GM12878 (cell line): ENCODE measurements at regions not wholly inside any gene's neighbourhood (a gene's known extent, or its start where the extent isn't known, plus 50 kb on each side); places are given as distances from the start of the nearest gene placed in this dataset.
"Not testable (repeated sequence)": the region's sequence is repeated elsewhere in the genome, so short reads cannot be mapped to it uniquely, and the experiment has no call there.

Source experiments
- ATAC-seq: fragments of 200-7000 bp; cut with Tn5 transposase; 3 replicates; pipeline ENCODE4 v1.9.1; 2020; ENCODE audit warnings: mild to moderate bottlenecking, moderate library complexity
- BruUV-seq: library from RNA; stranded (reverse); fragments of 400-500 nt; replicated peaks from 2 replicates; lab custom pipeline; 2021; lab: Mats Ljungman, UMichigan
- CTCF ChIA-PET: fragments of 300-600 bp; sonication (Branson Sonifier 250); formaldehyde crosslinking; extraction: SDS; loops from one replicate; lab custom pipeline; 2021; ENCODE audit warnings: inconsistent platforms; lab: Yijun Ruan, JAX
- POLR2A ChIA-PET: fragments of 350-600 bp; formaldehyde crosslinking; extraction: SDS; loops from one replicate; lab custom pipeline; 2021; ENCODE audit warnings: inconsistent platforms; lab: Charles Lee
- RAD21 ChIA-PET: fragments of 300-600 bp; sonication (Branson Sonifier 250); formaldehyde crosslinking; loops from one replicate; lab custom pipeline; 2023; ENCODE audit warnings: antibody characterized with exemption; ENCODE audit not compliant: unreplicated experiment; lab: Charles Lee
- SMC1A ChIA-PET: fragments of 300-600 bp; sonication (Branson Sonifier 250); formaldehyde crosslinking; loops from one replicate; lab custom pipeline; 2023; ENCODE audit not compliant: unreplicated experiment, uncharacterized antibody; lab: Charles Lee
- DNase-seq: peaks from one replicate; pipeline ENCODE4 v3.0.0-alpha.2; 2011; ENCODE audit warnings: low read depth, low spot score
- FAIRE-seq: peaks from 3 replicates; lab custom pipeline; 2011; peaks lifted over from hg19 to GRCh38; lab: Jason Lieb, UNC
- H2AFZ ChIP-seq: 2 replicates; pipeline ENCODE4 v1.6.0; 2011; ENCODE audit warnings: low read depth, low read length, control low read depth; ENCODE audit not compliant: control insufficient read depth
- H3K27ac ChIP-seq: 2 replicates; pipeline ENCODE4 v1.5.1; 2011; ENCODE audit warnings: control low read depth; ENCODE audit not compliant: control insufficient read depth, insufficient read depth
- H3K27me3 ChIP-seq, 2 experiments: replicated peaks in 1 of 2; 2 replicates each; pipeline versions ENCODE4 v1.6.0 to v1.6.1; 2011; ENCODE audit warnings: low read length in 1 of 2; ENCODE audit not compliant: control insufficient read depth in 2 of 2, insufficient read depth in 2 of 2
- H3K36me3 ChIP-seq, 2 experiments: 2 replicates each; pipeline ENCODE4 v1.5.1; 2011; ENCODE audit warnings: low read length in 1 of 2; ENCODE audit not compliant: control insufficient read depth in 2 of 2, insufficient read depth in 2 of 2
- H3K4me1 ChIP-seq: 2 replicates; pipeline ENCODE4 v1.6.1; 2011; ENCODE audit warnings: mild to moderate bottlenecking, low read length, moderate library complexity, mixed read lengths; ENCODE audit not compliant: control insufficient read depth, insufficient read depth
- H3K4me2 ChIP-seq: 2 replicates; pipeline ENCODE4 v1.6.0; 2011; ENCODE audit warnings: control low read depth; ENCODE audit not compliant: control insufficient read depth, insufficient read depth
- H3K4me3 ChIP-seq: fragments of 200-600 bp; sonication (generic); 2 replicates; pipeline ENCODE4 v1.5.1; 2016
- H3K79me2 ChIP-seq: 2 replicates; pipeline ENCODE4 v1.6.0; 2011; ENCODE audit warnings: low read length; ENCODE audit not compliant: control insufficient read depth, insufficient read depth
- H3K9ac ChIP-seq: 2 replicates; pipeline ENCODE4 v1.8.0; 2011; ENCODE audit warnings: low read length, control low read depth, mixed read lengths; ENCODE audit not compliant: control insufficient read depth, insufficient read depth
- H3K9me3 ChIP-seq: replicated peaks from 3 replicates; pipeline ENCODE4 v1.5.1; 2011; ENCODE audit warnings: mild to moderate bottlenecking, low read length; ENCODE audit not compliant: control insufficient read depth, insufficient read depth
- H4K20me1 ChIP-seq: 2 replicates; pipeline ENCODE4 v1.6.0; 2011; ENCODE audit not compliant: control insufficient read depth, insufficient read depth
- HCFC1 ChIP-seq: fragments of 150-350 bp; IDR thresholded peaks from 2 replicates; pipeline ENCODE4 v1.6.1; 2014; ENCODE audit warnings: low read length
- RB1 ChIP-seq: fragments of 450-650 bp; formaldehyde crosslinking; IDR thresholded peaks from 2 replicates; pipeline ENCODE4 v1.6.1; 2017; ENCODE audit warnings: mild to moderate bottlenecking, borderline replicate concordance
- TAF1 ChIP-seq: IDR thresholded peaks from 2 replicates; pipeline ENCODE4 v1.6.1; 2011; ENCODE audit warnings: mild to moderate bottlenecking, low read depth, low read length, borderline replicate concordance
- WGBS: methylation state at CpG from one replicate; pipeline ENCODE4 v1.1.6; 2016; ENCODE audit warnings: low lambda C conversion rate; ENCODE audit not compliant: insufficient replicate concordance, insufficient coverage; ENCODE audit errors: missing lambda C conversion rate; 5-methylcytosine and 5-hydroxymethylcytosine counted together
- in situ Hi-C: fragments of 300-500 bp; cut with MboI; formaldehyde crosslinking; loops from 9 replicates; pipeline ENCODE4 v1.14.3; 2018; ENCODE audit warnings: mixed read lengths
- intact Hi-C: fragments of 100-400 bp; cut with micrococcal nuclease; formaldehyde crosslinking; loops from one replicate; pipeline ENCODE4 v1.14.2; 2022; ENCODE audit not compliant: unreplicated experiment
- TF ChIP-seq, protein P1 (sequence below): IDR thresholded peaks from 2 replicates; pipeline ENCODE4 v1.6.1; 2011; ENCODE audit warnings: borderline replicate concordance, low read depth, mild to moderate bottlenecking, moderate library complexity, mixed read lengths, low read length; ENCODE audit not compliant: insufficient read depth; ENCODE audit errors: extremely low read length
- TF ChIP-seq, protein P2 (sequence below): IDR thresholded peaks from 2 replicates; pipeline ENCODE4 v1.6.1; 2011; ENCODE audit warnings: mild to moderate bottlenecking, low read depth, low read length, moderate library complexity; ENCODE audit not compliant: insufficient replicate concordance
- TF ChIP-seq, protein P3 (sequence below): fragments of 450-650 bp; formaldehyde crosslinking; IDR thresholded peaks from 2 replicates; pipeline ENCODE4 v1.4.0; 2022; ENCODE audit warnings: mild to moderate bottlenecking, moderate library complexity
- TF ChIP-seq, protein P4 (sequence below): fragments of 450-650 bp; IDR thresholded peaks from 2 replicates; pipeline ENCODE4 v1.6.1; 2016; ENCODE audit warnings: mild to moderate bottlenecking

DNA sequence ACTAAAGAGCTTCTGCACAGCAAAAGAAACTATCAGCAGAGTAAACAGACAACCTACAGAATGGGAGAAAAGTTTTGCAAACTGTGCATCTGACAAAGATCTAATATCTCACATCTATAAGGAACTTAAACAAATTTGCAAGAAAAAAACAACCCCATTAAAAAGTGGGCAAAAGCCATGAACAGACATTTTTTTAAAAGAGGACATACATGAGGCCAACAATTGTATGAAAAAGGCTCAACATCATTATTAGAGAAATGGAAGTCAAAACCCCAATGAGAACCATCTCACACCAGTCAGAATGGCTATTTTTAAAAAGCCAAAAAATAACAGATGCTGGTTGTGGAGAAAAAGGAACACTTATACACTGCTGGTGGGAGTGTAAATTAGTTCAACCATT lies 483.8 kb downstream of the ADCYAP1 start:
- intact Hi-C loops, BruUV-seq, ATAC-seq, FAIRE-seq, H3K4me3 ChIP-seq, DNase-seq, H3K27me3 ChIP-seq, H3K36me3 ChIP-seq, H3K79me2 ChIP-seq, H4K20me1 ChIP-seq, CTCF ChIA-PET, in situ Hi-C loops, H3K4me2 ChIP-seq, H3K9ac ChIP-seq, POLR2A ChIA-PET, H3K9me3 ChIP-seq, SMC1A ChIA-PET, RAD21 ChIA-PET, H2AFZ ChIP-seq, H3K27ac ChIP-seq, H3K4me1 ChIP-seq: not testable (repeated sequence)

GRCh38 chr18:1392046-1392445 lies 487.4 kb downstream of the ADCYAP1 start:
- DNase-seq (no peak), FAIRE-seq (no peak), ATAC-seq (no peak)
- Histone ChIP-seq H3K9ac (no peak overlapping the region), H3K27ac (no peak overlapping the region), H3K4me2 (no peak overlapping the region), H4K20me1 (no peaks in the 10 kb centered on the region), H3K79me2 (no peaks in the 10 kb centered on the region), H3K4me1 (no peaks in the 10 kb centered on the region), H3K9me3 (no peaks in the 10 kb centered on the region), H3K27me3 (no peaks in the 10 kb centered on the region), H2AFZ (no peak overlapping the region), H3K4me3 (no peak overlapping the region), H3K36me3 (no peaks in the 10 kb centered on the region)
- intact Hi-C loops = no loop called here
- ChIA-PET SMC1A (no interaction called here), POLR2A (no interaction called here), CTCF (no interaction called here), RAD21 (no interaction called here)
- WGBS = 0% methylated on average over 3 of the region's 3 CpGs
- TF ChIP-seq, protein P1, sequence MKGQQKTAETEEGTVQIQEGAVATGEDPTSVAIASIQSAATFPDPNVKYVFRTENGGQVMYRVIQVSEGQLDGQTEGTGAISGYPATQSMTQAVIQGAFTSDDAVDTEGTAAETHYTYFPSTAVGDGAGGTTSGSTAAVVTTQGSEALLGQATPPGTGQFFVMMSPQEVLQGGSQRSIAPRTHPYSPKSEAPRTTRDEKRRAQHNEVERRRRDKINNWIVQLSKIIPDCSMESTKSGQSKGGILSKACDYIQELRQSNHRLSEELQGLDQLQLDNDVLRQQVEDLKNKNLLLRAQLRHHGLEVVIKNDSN = no peak
- TF ChIP-seq, protein P2, sequence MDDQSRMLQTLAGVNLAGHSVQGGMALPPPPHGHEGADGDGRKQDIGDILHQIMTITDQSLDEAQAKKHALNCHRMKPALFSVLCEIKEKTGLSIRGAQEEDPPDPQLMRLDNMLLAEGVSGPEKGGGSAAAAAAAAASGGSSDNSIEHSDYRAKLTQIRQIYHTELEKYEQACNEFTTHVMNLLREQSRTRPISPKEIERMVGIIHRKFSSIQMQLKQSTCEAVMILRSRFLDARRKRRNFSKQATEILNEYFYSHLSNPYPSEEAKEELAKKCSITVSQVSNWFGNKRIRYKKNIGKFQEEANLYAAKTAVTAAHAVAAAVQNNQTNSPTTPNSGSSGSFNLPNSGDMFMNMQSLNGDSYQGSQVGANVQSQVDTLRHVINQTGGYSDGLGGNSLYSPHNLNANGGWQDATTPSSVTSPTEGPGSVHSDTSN = no peak
- TF ChIP-seq, protein P3, sequence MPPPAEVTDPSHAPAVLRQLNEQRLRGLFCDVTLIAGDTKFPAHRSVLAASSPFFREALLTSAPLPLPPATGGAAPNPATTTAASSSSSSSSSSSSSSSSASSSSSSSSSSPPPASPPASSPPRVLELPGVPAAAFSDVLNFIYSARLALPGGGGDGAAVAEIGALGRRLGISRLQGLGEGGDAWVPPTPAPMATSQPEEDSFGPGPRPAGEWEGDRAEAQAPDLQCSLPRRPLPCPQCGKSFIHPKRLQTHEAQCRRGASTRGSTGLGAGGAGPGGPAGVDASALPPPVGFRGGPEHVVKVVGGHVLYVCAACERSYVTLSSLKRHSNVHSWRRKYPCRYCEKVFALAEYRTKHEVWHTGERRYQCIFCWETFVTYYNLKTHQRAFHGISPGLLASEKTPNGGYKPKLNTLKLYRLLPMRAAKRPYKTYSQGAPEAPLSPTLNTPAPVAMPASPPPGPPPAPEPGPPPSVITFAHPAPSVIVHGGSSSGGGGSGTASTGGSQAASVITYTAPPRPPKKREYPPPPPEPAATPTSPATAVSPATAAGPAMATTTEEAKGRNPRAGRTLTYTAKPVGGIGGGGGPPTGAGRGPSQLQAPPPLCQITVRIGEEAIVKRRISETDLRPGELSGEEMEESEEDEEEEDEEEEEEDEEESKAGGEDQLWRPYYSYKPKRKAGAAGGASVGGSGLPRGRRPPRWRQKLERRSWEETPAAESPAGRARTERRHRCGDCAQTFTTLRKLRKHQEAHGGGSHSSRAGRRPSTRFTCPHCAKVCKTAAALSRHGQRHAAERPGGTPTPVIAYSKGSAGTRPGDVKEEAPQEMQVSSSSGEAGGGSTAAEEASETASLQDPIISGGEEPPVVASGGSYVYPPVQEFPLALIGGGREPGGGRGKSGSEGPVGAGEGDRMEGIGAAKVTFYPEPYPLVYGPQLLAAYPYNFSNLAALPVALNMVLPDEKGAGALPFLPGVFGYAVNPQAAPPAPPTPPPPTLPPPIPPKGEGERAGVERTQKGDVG = no peak
- no peak for TF ChIP-seq RB1
- TF ChIP-seq HCFC1 = no peak
- TF ChIP-seq, protein P4, sequence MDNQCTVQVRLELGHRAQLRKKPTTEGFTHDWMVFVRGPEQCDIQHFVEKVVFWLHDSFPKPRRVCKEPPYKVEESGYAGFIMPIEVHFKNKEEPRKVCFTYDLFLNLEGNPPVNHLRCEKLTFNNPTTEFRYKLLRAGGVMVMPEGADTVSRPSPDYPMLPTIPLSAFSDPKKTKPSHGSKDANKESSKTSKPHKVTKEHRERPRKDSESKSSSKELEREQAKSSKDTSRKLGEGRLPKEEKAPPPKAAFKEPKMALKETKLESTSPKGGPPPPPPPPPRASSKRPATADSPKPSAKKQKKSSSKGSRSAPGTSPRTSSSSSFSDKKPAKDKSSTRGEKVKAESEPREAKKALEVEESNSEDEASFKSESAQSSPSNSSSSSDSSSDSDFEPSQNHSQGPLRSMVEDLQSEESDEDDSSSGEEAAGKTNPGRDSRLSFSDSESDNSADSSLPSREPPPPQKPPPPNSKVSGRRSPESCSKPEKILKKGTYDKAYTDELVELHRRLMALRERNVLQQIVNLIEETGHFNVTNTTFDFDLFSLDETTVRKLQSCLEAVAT = no peak
- no peak for TF ChIP-seq TAF1
- BruUV-seq = no TSS peak
- in situ Hi-C loops = no loop called here
